ENCODE measurements at regions not wholly inside any gene's neighbourhood (a gene's known extent, or its start where the extent isn't known, plus 50 kb on each side); places are given as distances from the start of the nearest gene placed in this dataset.
"Not testable (repeated sequence)": the region's sequence is repeated elsewhere in the genome, so short reads cannot be mapped to it uniquely, and the experiment has no call there.

DNA sequence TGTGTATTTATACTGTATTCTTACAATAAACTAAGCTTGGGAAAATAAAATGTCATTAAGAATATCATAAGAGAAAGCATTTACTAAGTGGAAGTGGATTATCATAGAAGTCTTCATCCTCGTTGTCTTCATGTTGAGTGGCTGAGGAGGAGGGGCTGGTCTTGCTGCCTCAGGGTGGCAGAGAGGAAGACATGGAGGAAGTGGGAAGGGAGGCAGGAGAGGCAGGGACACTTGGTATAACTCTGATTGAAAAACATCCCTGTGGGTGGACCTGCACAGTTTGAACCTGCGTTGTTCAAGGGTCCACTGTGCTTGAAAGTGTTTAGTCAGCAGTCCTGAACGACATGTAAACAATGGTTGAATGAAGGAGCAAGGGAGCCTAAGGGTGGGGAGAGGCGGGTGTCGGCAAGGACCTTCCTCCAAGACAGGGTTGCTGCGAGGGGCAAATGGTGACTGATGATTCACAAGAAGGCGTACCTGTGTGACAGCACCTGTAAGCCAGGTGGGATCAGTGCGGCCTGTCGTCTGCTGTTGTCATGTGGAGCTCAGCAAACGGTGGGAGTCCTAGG, 103.8 kb upstream of the KLF13 start:
- DNase-seq: no peak

DNA sequence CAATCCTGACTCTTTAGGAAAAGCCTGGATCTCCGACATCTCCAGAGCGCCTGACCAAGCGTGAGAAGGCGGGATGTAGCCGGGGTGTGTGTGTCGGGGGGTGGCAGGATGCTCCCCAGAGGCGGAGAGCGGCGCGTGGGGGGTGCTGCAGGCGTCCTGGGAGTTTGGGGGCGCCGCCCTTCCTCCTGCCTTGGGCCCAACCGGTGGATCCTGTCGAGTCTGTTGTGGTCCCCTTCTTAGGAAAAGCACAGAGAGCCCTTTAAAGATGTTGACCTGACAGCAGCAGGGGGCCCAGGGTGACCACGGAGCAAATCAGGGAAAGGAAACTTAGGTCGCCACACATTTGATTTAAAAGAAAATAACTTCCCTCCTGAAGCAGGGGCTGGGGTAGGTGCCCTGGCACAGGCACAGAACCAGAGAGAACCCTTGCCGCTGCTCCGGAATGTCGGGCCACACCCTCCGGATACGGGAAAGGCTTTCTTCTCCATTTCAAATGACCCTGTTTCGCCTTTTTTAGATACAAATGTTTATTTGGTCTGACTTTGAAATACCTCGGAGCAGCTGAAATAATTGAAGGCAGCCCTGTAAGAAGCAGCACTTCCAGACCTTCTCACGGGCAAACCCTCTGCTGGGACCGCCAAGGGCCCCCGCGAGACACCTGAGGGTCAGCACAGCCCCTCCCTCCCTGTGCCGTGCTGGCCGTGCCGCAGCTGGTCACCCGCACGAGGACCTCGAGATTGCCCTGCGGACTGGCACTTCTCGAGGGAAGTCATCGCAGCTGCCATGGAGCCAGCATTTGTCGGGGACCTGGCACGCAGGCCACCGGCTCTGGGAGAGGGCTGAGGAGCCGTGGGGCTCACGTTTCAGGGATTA, 102.9 kb upstream of the KLF13 start:
- no peak for DNase-seq

DNA sequence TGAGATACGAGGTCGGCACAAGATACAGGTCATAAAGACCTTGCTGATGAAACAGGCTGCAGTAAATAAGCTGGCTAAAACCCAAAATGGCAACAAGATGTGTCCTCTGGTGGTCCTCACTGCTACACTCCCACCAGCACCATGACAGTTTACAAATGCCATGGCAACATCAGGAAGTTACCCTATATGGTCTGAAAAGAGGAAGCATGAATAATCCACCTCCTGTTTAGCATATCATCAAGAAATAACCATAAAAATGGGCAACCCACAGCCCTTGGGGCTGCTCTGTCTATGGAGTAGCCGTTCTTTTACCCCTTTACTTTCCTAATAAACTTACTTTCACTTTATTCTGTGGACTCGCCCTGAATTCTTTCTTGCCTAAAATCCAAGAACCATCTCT, 102.0 kb upstream of the KLF13 start:
- DNase-seq: not testable (repeated sequence)

- no peak for DNase-seq
Observed at GRCh38 chr15:31225356-31225955, 101.2 kb upstream of the KLF13 start.

- DNase-seq: no peak
Observed at GRCh38 chr15:31226021-31226420, 100.6 kb upstream of the KLF13 start.

DNA sequence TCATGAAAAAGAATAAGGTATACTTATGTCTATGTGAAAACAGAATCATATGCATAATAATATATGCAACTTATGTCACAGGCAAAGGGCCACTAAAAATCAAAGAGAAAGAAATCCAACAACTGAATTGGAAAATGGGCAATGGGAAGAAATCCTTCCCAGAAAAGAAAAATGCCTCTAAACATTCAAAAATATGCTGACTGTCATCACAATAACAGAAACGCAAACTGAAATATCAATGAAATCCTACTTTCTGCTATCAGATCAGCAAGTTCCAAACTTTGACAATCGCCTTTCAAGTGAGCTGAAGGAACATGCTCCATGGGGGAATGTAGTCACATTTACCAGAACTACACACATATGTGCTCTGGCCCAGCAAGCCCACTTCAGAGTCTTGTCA, 99.4 kb upstream of the KLF13 start:
- DNase-seq: no peak

DNA sequence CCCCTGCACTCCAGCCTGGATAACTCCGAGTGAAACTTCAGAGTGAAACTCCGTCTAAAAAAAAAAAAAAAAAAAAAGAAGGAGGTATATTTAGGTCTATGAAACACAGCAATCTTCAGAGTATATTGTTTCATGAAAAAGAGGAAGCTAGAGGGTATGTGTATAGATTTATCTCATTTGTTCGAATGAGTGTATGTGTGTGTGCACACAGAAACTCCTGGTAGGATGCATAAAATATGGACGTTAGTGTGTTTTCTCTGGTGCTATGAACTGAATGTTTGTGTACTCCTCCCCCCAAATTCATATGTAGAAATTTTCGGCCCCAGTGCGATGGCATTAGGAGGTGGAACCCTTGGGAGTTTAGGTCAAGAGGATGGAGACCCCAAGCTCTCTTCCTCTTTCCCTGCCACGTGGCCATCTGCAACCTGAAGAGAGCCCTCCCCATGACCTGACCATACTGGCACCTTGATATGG, 98.6 kb upstream of the KLF13 start:
- DNase-seq: no peak

DNA sequence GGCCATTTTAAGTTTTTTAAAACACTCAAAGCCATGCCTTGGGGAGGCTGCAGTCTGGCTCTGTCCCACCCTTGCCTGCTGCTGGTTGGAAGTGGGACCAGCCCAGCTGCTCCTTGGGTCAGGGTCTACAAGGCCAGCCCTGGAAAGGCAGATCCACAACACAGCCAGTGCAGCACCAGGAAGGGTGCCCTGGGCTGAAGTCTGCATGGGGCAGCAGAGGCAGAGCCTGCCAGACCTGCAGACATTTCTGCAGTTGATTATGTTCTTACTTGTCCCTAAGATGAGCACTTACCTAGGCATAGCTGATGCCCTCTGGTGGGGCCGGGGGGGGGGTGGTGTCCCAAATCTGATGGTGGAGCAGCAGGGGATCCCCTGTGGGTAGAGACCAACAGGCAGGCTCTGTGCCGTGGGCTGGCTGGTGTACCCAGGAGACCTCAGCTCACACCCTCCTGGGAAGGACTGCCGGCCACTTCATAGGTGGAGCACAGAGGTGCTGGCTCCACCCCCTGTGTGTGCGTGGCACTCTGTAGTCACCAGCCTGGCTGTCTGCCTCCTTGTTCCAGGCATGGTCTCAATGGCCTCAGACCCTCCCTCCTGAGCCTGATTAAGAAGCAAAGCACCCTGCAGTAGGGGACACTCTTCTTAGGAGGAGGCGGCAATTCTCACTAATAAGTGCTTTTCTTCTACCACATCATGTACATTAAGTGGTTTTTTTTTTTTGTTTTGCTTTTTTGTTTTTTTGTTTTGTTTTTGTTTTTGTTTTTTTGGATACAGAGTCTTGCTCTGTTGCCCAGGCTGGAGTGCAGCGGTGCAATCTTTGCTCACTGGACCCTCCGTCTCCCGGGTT, 97.4 kb upstream of the KLF13 start:
- DNase-seq: no peak

DNA sequence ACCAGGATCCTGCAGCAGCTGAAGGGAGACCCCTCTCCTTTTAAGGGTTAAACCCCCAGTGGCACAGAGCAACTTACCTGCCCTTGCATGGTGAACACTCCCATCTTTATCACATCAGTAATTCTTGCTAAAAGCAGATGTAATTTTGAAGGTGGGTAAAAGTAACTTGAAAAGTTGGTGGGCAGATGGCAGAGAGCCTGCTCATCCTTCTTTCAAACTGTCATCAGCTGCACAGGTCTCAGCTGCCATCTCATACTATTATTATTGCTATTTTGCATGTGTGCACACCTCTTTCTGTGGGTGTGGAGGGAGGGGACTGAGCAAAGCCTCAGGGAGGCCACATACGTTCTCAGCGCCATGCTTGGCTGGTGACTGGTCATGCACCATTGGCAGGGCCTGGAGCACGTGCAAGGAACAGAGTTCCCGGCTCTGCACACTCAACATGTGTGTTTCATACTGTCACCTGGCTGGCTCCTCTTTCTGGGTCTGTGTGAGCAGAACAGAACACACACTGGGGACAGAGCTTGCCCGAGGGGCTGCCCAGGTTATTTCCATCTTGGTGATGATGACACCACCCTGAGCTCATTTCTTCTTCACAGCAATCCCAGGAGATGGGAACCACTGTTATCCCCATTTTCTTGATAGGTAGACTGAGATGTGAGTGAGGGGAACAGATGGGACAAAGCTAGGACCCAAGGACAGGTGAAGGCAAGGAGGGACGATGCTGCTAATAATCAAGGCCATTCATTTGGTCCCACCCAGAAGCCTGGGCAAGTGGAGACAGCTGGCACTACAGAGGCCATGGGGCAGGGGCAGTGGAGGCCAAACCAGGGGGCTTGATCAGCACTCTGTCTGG, 95.8 kb upstream of the KLF13 start:
- peak; percentile 30 for DNase-seq

DNA sequence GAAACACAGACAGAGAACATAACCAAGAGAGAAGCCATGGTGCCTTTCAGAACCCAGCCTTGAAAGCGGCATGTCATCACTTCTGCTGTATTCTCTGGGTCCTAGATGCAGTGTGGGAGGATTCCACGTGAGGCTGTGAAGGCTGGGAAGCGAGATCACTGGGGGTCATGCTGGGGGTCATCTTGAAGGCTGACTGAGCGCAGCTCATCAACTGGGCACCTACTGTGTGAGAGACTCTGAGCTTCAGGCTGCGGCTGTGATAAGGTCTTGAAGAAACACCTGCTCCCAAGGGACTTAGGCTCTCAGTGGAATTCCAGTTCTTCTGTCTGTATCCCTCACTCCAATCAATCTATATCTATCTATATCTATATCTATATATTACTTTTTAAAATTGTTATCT, 91.8 kb upstream of the KLF13 start:
- DNase-seq: no peak

- DNase-seq: no peak
Observed at GRCh38 chr15:31235311-31236183, 91.1 kb upstream of the KLF13 start.

DNA sequence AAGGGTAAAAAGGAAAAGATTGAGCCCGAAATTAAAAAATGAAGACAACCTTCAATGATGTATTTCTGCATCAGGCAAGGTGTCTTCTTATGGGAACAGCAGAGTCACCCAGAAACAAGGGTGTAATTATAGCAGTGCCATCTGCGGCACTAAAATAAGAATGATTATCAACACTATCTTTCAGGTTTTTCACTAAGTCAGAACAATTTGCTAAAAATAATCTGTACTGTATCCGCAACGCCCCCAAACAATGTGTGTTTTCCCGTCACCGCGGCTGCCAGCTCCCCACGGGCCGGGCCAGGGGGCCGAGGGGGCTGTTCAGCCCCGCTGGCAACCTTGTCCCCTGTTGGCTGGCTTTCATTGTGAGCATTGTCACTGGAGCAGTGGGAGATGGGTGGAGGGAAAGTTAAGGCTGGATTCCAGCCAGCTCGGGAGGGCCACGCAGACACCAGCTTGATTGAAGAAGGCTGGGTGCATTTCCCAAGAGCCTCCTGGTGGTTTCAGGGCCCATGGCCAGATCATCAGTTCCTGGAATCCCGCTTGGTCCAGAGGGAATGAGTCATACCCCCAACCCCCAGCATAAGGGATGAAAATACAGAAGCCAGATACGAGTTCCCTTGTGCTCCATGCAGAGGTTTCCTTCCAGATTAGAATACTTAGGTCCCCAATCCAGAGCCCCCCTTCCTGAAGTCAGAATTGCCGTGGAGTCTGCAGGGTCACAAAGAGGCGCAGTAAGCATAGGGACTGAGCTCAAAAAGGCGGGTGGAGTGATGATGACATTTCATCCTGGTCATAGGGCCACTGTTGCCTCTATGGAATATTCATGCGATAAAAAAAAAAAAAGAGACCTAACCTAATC, 90.2 kb upstream of the KLF13 start:
- no peak for DNase-seq

DNA sequence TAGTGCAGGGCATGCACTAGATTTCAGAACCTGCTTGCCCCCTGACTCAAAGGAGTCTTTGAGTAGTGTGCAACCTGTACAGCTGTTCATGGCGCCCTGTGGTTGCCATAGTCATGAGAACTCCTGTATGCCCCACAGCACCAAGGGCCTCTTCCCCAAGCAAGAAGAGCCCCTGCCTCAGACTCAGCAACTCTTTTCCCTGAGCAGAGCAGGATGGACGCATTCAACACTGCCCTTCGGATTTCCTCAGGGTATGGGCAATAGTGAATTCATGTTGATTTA, 89.7 kb upstream of the KLF13 start:
- DNase-seq: no peak

- no peak for DNase-seq
Observed at GRCh38 chr15:31238906-31239305, 87.7 kb upstream of the KLF13 start.

- no peak for DNase-seq
Observed at GRCh38 chr15:31239409-31239808, 87.2 kb upstream of the KLF13 start.

DNA sequence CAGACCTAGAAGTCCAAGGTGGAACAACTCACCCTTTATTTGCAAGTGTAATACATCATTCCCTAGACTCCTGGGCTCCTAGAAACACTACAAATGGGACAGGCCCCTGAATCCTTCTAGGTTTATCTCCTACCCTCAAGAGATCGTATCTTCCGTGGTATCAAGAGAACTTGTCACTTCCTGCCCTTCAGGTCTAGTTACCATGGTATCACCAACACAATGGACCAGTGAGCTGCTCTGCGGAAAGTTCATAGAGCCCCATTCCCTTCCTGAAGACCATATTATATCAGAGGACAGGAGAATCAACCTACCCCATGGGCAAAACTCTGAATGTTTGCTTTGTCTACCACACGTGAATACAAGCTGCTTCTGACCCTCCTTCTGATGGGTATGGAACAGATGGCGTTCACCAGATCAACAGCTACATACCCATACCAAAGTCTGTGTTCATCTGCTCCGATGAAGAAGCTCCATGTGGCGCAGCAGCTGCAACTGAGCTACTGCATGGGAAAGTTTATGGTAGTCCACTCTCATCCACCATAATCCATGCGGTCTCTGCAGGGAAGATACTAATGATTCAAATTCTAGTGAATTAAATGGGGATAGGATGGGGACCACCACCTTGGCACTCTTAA, 84.6 kb upstream of the KLF13 start:
- no peak for DNase-seq

DNA sequence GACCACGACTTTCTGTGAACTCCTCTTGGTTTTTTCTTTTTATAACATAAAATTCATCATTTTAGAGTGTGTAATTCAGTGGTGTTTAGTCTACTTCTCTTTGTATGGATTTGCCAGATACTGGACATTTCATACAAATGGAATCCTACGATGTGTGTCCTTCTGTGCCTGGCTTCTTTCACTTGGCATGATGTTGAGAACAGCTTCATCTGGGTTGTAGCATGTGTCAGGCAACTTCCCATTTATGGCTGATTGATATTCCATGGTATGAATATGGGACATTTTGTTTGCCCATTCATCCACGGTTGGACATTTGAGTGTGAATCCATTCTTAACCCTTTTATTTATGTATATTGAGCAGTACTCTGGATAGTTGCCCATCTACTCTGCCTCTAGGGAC, 82.7 kb upstream of the KLF13 start:
- DNase-seq: no peak

DNA sequence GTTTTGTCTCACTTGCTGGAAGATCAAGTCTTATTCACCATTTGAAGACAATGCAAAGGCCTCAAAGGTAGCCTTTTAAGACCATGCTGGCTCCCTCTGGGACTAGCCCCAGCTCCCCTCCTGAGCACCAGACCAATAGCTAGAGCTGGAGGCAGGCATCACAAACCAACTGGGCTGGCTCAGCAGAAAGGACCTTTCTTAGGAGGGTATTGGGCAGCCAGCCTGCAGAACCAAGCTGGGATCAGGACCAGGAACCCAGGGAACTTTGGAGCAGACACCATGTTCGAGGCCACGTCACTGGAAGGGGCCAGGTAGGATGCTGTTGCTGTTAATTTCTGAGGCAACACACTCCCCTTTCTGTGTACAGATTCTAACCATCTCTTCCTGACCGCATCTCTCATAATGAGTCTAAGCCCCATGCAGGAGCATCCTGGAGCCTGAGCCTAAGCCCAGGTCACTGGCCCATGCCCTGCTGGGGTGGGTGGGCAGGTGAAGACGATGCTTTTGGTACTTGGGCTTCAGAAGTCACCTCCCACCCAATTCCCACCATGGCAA, 81.4 kb upstream of the KLF13 start:
- DNase-seq: no peak

DNA sequence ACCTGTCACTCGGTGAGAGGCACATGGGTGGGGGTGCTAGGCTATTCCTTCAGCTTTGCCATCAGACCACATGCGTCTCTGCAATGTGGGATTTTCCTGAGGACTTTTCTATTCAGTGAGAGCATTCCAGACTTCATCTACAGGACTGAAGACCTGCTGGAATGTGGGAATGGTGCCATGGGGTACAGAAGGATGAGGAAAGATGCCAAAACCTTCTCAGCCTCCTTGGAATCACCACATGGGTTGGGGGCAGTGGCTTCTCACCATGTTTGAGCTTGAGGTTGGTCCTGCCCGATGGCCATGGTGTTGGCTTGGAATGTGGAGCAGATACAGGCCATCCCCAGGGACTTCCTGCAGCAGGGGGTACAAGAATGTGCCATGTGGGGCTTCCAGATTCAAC, 80.9 kb upstream of the KLF13 start:
- DNase-seq: no peak

DNA sequence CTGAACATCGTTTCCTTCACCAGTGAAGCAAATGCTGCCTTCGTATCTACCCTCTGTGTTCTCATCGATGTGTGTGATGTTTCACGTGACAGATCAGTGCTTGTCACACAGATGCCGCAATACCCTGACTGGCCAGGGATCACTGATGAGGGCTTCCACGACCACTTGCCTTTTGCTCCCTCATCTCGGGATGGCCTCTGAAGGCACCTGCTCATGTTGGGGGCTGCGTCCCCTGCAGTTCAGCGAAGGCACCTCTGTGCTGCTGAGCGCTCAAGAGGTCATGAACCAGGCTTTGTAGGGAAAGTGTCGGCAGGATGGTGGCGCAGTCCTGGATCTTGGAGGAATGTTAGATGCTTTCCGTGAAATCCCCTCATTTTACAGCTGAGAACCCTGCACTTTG, 79.2 kb upstream of the KLF13 start:
- DNase-seq: no peak

Data from NCI-H526 treated with DMSO at 0.1 percent for 48 hours (cell line).